WTC11 (cell line): ENCODE measurements at regions not wholly inside any gene's neighbourhood (a gene's known extent, or its start where the extent isn't known, plus 50 kb on each side); places are given as distances from the start of the nearest gene placed in this dataset.

Experiments used
- CTCF ChIP-seq: fragments of 200-600 bp; IDR thresholded peaks from 2 replicates; pipeline ENCODE4 v1.8.0; 2022; ENCODE audit warnings: antibody characterized with exemption
- FOXJ3 ChIP-seq: sonication (generic); formaldehyde crosslinking; IDR thresholded peaks from 2 replicates; pipeline ENCODE4 v1.9.0; 2021; ENCODE audit warnings: missing genetic modification reagents, mild to moderate bottlenecking, borderline replicate concordance
- SOX15 ChIP-seq: fragments of 250-450 bp; sonication (Bioruptor Pico); IDR thresholded peaks from 2 replicates; pipeline ENCODE4 v1.9.0; 2021; ENCODE audit warnings: mild to moderate bottlenecking
- ZNF232 ChIP-seq: sonication (generic); formaldehyde crosslinking; IDR thresholded peaks from 2 replicates; pipeline ENCODE4 v1.8.0; 2022; ENCODE audit warnings: mild to moderate bottlenecking, missing genetic modification reagents
- ZNF281 ChIP-seq: sonication (generic); formaldehyde crosslinking; IDR thresholded peaks from 2 replicates; pipeline ENCODE4 v1.8.0; 2023; ENCODE audit warnings: mild to moderate bottlenecking, missing genetic modification reagents
- ZNF416 ChIP-seq: fragments of 250-450 bp; sonication (Bioruptor Pico); IDR thresholded peaks from 2 replicates; pipeline ENCODE4 v1.9.0; 2021; ENCODE audit warnings: mild to moderate bottlenecking, inconsistent platforms

- TF ChIP-seq SOX15 (CRISPR knock-in tag) (no peak), CTCF (no peak), ZNF416 (CRISPR knock-in tag) (no peak), ZNF281 (no peak), ZNF232 (CRISPR knock-in tag) (no peak), FOXJ3 (CRISPR knock-in tag) (no peak)
Observed at GRCh38 chr18:30533716-30534115, 508.8 kb downstream of the DSC3 start.
